HL-60 (cell line): ENCODE measurements at regions not wholly inside any gene's neighbourhood (a gene's known extent, or its start where the extent isn't known, plus 50 kb on each side); places are given as distances from the start of the nearest gene placed in this dataset.

Source experiments
- POLR2AphosphoS5 ChIP-seq: IDR thresholded peaks from 2 replicates; pipeline ENCODE4 v1.6.1; 2012; ENCODE audit warnings: low read depth
- TF ChIP-seq, protein P1 (sequence below): IDR thresholded peaks from one replicate; pipeline ENCODE4 v1.5.1; 2011; ENCODE audit warnings: low read length, control low read depth, inconsistent platforms; ENCODE audit not compliant: insufficient read depth

- TF ChIP-seq, protein P1, sequence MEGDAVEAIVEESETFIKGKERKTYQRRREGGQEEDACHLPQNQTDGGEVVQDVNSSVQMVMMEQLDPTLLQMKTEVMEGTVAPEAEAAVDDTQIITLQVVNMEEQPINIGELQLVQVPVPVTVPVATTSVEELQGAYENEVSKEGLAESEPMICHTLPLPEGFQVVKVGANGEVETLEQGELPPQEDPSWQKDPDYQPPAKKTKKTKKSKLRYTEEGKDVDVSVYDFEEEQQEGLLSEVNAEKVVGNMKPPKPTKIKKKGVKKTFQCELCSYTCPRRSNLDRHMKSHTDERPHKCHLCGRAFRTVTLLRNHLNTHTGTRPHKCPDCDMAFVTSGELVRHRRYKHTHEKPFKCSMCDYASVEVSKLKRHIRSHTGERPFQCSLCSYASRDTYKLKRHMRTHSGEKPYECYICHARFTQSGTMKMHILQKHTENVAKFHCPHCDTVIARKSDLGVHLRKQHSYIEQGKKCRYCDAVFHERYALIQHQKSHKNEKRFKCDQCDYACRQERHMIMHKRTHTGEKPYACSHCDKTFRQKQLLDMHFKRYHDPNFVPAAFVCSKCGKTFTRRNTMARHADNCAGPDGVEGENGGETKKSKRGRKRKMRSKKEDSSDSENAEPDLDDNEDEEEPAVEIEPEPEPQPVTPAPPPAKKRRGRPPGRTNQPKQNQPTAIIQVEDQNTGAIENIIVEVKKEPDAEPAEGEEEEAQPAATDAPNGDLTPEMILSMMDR: no peak
- no peak for TF ChIP-seq POLR2AphosphoS5
These were observed 160.7 kb downstream of the MID1IP1 start for GRCh38 chrX:38961936-38962335.
